GM13977 (cell line): ENCODE measurements at regions not wholly inside any gene's neighbourhood (a gene's known extent, or its start where the extent isn't known, plus 50 kb on each side); places are given as distances from the start of the nearest gene placed in this dataset.
"Not testable (repeated sequence)": the region's sequence is repeated elsewhere in the genome, so short reads cannot be mapped to it uniquely, and the experiment has no call there.

ENCODE experiments used
- DNase-seq: peaks from one replicate; pipeline ENCODE4 v3.0.0; 2012; ENCODE audit warnings: low spot score
- CTCF ChIP-seq: IDR thresholded peaks from 2 replicates; pipeline ENCODE4 v1.5.1; 2012; ENCODE audit warnings: mild to moderate bottlenecking, control low read depth; ENCODE audit not compliant: insufficient read depth; ENCODE audit errors: extremely low read depth, missing control alignments
- in situ Hi-C: fragments of 300-500 bp; cut with MboI; formaldehyde crosslinking; loops from one replicate; pipeline ENCODE4 v1.12.0; 2022; ENCODE audit warnings: low sequenced_read_pairs, low pct_unique_long_range_greater_than_20kb, mixed read lengths, inconsistent platforms; ENCODE audit not compliant: unreplicated experiment

- no peak for TF ChIP-seq CTCF
- in situ Hi-C loops, result no loop called here
- DNase-seq, result no peak
Measured at GRCh38 chr12:22826026-22826425, 201.1 kb downstream of the ETNK1 start.

- in situ Hi-C loops, DNase-seq: not testable (repeated sequence)
Measured at GRCh38 chr12:22826446-22826981, 201.5 kb downstream of the ETNK1 start.

- no peak for DNase-seq
- in situ Hi-C loops, result no loop called here
- no peak for TF ChIP-seq CTCF
Measured at GRCh38 chr12:22828066-22828465, 203.1 kb downstream of the ETNK1 start.

GRCh38 chr12:22835431-22835830, 210.5 kb downstream of the ETNK1 start:
- no peak for TF ChIP-seq CTCF
- in situ Hi-C loops, result no loop called here
- DNase-seq, result no peak

- no peak for TF ChIP-seq CTCF
- in situ Hi-C loops, result no loop called here
Measured at GRCh38 chr12:22850185-22850584, 225.2 kb downstream of the ETNK1 start.

GRCh38 chr12:22851532-22851931, 226.6 kb downstream of the ETNK1 start:
- no peak for DNase-seq
- TF ChIP-seq CTCF, result no peak
- in situ Hi-C loops, result no loop called here

More at GRCh38 chr12:22850185-22850584, 225.2 kb downstream of the ETNK1 start:
- DNase-seq, result no peak

- in situ Hi-C loops, result no loop called here
- DNase-seq, result no peak
- no peak for TF ChIP-seq CTCF
Measured at GRCh38 chr12:22855456-22855855, 230.5 kb downstream of the ETNK1 start.
